HL-60 (cell line): ENCODE measurements at regions not wholly inside any gene's neighbourhood (a gene's known extent, or its start where the extent isn't known, plus 50 kb on each side); places are given as distances from the start of the nearest gene placed in this dataset.

Source experiments
- GABPA ChIP-seq: IDR thresholded peaks from 2 replicates; pipeline ENCODE4 v1.6.1; 2012; ENCODE audit warnings: low read depth
- POLR2AphosphoS5 ChIP-seq: IDR thresholded peaks from 2 replicates; pipeline ENCODE4 v1.6.1; 2012; ENCODE audit warnings: low read depth
- SPI1 ChIP-seq: IDR thresholded peaks from 2 replicates; pipeline ENCODE4 v1.6.1; 2012; ENCODE audit warnings: low read depth, mild to moderate bottlenecking, borderline replicate concordance
- TF ChIP-seq, protein P1 (sequence below): IDR thresholded peaks from one replicate; pipeline ENCODE4 v1.5.1; 2011; ENCODE audit warnings: low read length, control low read depth, inconsistent platforms; ENCODE audit not compliant: insufficient read depth
- TF ChIP-seq, protein P2 (sequence below): IDR thresholded peaks from 2 replicates; pipeline ENCODE4 v1.6.1; 2012; ENCODE audit warnings: low read depth; ENCODE audit not compliant: insufficient replicate concordance

DNA sequence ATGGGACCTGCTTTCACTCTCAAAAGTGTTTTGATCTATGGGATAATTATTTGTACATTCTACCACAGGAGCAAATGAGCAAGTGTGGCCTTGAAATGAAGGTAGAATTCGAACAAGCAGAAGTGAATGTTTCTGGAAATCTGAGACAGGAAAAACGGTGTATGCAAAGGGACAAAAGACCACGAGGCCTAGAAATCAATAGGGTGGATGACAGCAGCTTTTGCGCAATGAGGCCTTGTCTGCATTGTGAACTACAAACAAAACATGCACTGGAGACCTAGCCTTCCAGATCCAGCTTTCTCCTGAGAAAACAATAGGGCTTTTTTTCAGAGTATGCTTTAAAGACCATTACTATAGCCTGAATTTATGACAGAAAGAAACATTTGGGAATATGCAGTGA, 1137.0 kb downstream of the ROBO2 start:
- no peak for TF ChIP-seq POLR2AphosphoS5
- TF ChIP-seq, protein P1, sequence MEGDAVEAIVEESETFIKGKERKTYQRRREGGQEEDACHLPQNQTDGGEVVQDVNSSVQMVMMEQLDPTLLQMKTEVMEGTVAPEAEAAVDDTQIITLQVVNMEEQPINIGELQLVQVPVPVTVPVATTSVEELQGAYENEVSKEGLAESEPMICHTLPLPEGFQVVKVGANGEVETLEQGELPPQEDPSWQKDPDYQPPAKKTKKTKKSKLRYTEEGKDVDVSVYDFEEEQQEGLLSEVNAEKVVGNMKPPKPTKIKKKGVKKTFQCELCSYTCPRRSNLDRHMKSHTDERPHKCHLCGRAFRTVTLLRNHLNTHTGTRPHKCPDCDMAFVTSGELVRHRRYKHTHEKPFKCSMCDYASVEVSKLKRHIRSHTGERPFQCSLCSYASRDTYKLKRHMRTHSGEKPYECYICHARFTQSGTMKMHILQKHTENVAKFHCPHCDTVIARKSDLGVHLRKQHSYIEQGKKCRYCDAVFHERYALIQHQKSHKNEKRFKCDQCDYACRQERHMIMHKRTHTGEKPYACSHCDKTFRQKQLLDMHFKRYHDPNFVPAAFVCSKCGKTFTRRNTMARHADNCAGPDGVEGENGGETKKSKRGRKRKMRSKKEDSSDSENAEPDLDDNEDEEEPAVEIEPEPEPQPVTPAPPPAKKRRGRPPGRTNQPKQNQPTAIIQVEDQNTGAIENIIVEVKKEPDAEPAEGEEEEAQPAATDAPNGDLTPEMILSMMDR: no peak
- TF ChIP-seq GABPA: no peak
- TF ChIP-seq, protein P2, sequence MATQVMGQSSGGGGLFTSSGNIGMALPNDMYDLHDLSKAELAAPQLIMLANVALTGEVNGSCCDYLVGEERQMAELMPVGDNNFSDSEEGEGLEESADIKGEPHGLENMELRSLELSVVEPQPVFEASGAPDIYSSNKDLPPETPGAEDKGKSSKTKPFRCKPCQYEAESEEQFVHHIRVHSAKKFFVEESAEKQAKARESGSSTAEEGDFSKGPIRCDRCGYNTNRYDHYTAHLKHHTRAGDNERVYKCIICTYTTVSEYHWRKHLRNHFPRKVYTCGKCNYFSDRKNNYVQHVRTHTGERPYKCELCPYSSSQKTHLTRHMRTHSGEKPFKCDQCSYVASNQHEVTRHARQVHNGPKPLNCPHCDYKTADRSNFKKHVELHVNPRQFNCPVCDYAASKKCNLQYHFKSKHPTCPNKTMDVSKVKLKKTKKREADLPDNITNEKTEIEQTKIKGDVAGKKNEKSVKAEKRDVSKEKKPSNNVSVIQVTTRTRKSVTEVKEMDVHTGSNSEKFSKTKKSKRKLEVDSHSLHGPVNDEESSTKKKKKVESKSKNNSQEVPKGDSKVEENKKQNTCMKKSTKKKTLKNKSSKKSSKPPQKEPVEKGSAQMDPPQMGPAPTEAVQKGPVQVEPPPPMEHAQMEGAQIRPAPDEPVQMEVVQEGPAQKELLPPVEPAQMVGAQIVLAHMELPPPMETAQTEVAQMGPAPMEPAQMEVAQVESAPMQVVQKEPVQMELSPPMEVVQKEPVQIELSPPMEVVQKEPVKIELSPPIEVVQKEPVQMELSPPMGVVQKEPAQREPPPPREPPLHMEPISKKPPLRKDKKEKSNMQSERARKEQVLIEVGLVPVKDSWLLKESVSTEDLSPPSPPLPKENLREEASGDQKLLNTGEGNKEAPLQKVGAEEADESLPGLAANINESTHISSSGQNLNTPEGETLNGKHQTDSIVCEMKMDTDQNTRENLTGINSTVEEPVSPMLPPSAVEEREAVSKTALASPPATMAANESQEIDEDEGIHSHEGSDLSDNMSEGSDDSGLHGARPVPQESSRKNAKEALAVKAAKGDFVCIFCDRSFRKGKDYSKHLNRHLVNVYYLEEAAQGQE: no peak
- TF ChIP-seq SPI1: no peak
